Sigmoid colon (tissue), 4 donors: ENCODE measurements at regions not wholly inside any gene's neighbourhood (a gene's known extent, or its start where the extent isn't known, plus 50 kb on each side); places are given as distances from the start of the nearest gene placed in this dataset.

Experiments
- POLR2AphosphoS5 ChIP-seq, 4 donors: sonication (generic); formaldehyde crosslinking; IDR thresholded peaks; one replicate each; pipeline ENCODE4 v1.6.1; 2017; ENCODE audit warnings: antibody characterized with exemption in 4 of 4
- TF ChIP-seq, protein P1 (sequence below), 4 experiments: fragments of 450-650 bp in 3 of 4; fragments of 200-600 bp in 1 of 4; IDR thresholded peaks; one replicate each; pipeline ENCODE4 v1.5.1; 2016 to 2019; ENCODE audit warnings: antibody characterized with exemption in 4 of 4, mild to moderate bottlenecking in 3 of 4, moderate library complexity in 2 of 4

GRCh38 chr15:38075466-38075865 lies 141.0 kb downstream of the TMCO5A start:
- TF ChIP-seq, protein P1, sequence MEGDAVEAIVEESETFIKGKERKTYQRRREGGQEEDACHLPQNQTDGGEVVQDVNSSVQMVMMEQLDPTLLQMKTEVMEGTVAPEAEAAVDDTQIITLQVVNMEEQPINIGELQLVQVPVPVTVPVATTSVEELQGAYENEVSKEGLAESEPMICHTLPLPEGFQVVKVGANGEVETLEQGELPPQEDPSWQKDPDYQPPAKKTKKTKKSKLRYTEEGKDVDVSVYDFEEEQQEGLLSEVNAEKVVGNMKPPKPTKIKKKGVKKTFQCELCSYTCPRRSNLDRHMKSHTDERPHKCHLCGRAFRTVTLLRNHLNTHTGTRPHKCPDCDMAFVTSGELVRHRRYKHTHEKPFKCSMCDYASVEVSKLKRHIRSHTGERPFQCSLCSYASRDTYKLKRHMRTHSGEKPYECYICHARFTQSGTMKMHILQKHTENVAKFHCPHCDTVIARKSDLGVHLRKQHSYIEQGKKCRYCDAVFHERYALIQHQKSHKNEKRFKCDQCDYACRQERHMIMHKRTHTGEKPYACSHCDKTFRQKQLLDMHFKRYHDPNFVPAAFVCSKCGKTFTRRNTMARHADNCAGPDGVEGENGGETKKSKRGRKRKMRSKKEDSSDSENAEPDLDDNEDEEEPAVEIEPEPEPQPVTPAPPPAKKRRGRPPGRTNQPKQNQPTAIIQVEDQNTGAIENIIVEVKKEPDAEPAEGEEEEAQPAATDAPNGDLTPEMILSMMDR (IDR thresholded peaks at IDR 0.05): no peak
- TF ChIP-seq POLR2AphosphoS5 (IDR thresholded peaks at IDR 0.05): no peak
